ENCODE measurements at regions not wholly inside any gene's neighbourhood (a gene's known extent, or its start where the extent isn't known, plus 50 kb on each side); places are given as distances from the start of the nearest gene placed in this dataset.

GRCh38 chr21:15354516-15354915 is 289.7 kb upstream of the NRIP1 start:
- no peak for ATAC-seq
- TF ChIP-seq ZNF8 (CRISPR knock-in tag; IDR thresholded peaks at IDR 0.05) (no peak), GLIS3 (CRISPR knock-in tag; IDR thresholded peaks at IDR 0.05) (no peak), CSRNP3 (CRISPR knock-in tag; IDR thresholded peaks at IDR 0.05) (no peak), CREB5 (CRISPR knock-in tag; IDR thresholded peaks at IDR 0.05; ENCODE audit: low read depth) (no peak), TOX (CRISPR knock-in tag; IDR thresholded peaks at IDR 0.05; ENCODE audit: borderline replicate concordance) (no peak), TSHZ2 (CRISPR knock-in tag; IDR thresholded peaks at IDR 0.05) (no peak), SNAI2 (CRISPR knock-in tag; IDR thresholded peaks at IDR 0.05) (no peak), TCF4 (CRISPR knock-in tag; IDR thresholded peaks at IDR 0.05; ENCODE audit: borderline replicate concordance) (no peak), ISL1 (CRISPR knock-in tag; IDR thresholded peaks at IDR 0.05) (no peak), ARNTL (CRISPR knock-in tag; IDR thresholded peaks at IDR 0.05; ENCODE audit: borderline replicate concordance, low read depth) (no peak), PATZ1 (CRISPR knock-in tag; IDR thresholded peaks at IDR 0.05; ENCODE audit: borderline replicate concordance) (no peak), CSDC2 (CRISPR knock-in tag; IDR thresholded peaks at IDR 0.05) (no peak), ZNF565 (CRISPR knock-in tag; conservative IDR thresholded peaks at IDR 0.05; ENCODE audit: low read depth) (no peak)

- ATAC-seq: no peak
- no peak for TF ChIP-seq CSDC2 (CRISPR knock-in tag; IDR thresholded peaks at IDR 0.05)
- no peak for TF ChIP-seq TOX (CRISPR knock-in tag; IDR thresholded peaks at IDR 0.05; ENCODE audit: borderline replicate concordance)
- no peak for TF ChIP-seq ZNF565 (CRISPR knock-in tag; conservative IDR thresholded peaks at IDR 0.05; ENCODE audit: low read depth)
- TF ChIP-seq SNAI2 (CRISPR knock-in tag; IDR thresholded peaks at IDR 0.05): no peak
- no peak for TF ChIP-seq ZFP3 (CRISPR knock-in tag; IDR thresholded peaks at IDR 0.05)
- TF ChIP-seq TSHZ2 (CRISPR knock-in tag; IDR thresholded peaks at IDR 0.05): no peak
- TF ChIP-seq POU6F1 (CRISPR knock-in tag; IDR thresholded peaks at IDR 0.05; ENCODE audit: borderline replicate concordance, low read depth): no peak
- no peak for TF ChIP-seq ZC3H10 (CRISPR knock-in tag; IDR thresholded peaks at IDR 0.05)
- TF ChIP-seq OSR1 (CRISPR knock-in tag; IDR thresholded peaks at IDR 0.05): no peak
- TF ChIP-seq BACH2 (CRISPR knock-in tag; IDR thresholded peaks at IDR 0.05; ENCODE audit: borderline replicate concordance): no peak
- no peak for TF ChIP-seq ZFP30 (CRISPR knock-in tag; IDR thresholded peaks at IDR 0.05)
- no peak for TF ChIP-seq PATZ1 (CRISPR knock-in tag; IDR thresholded peaks at IDR 0.05; ENCODE audit: borderline replicate concordance)
Measured at GRCh38 chr21:15355066-15355465, 290.3 kb upstream of the NRIP1 start.

All from SK-N-SH treated with all-trans-retinoic acid at 6 μM for 48 hours (cell line).